Adrenal gland (tissue), 9 donors: ENCODE measurements at regions not wholly inside any gene's neighbourhood (a gene's known extent, or its start where the extent isn't known, plus 50 kb on each side); places are given as distances from the start of the nearest gene placed in this dataset.

Experiments
- DNase-seq, 7 donors: peaks; one replicate each; pipeline ENCODE4 v3.0.0-alpha.2; 2019 to 2020
- H3K27ac ChIP-seq, 5 donors: fragments of 200-600 bp; sonication (generic) in 4 of 5; 1 replicate in 3 of 5; 2 replicates in 2 of 5; pipeline versions ENCODE4 v1.5.1 to v1.8.0; 2016 to 2020; ENCODE audit warnings: mild to moderate bottlenecking in 1 of 5
- H3K27me3 ChIP-seq: fragments of 200-600 bp; 2 replicates; pipeline ENCODE4 v1.8.0; 2021
- H3K36me3 ChIP-seq, 2 donors: fragments of 200-600 bp; replicated peaks in 1 of 2; 1 replicate in 1 of 2; 2 replicates in 1 of 2; pipeline versions ENCODE4 v1.5.1 to v1.8.0; 2018 to 2022
- H3K4me1 ChIP-seq, 2 donors: fragments of 200-600 bp; replicated peaks in 1 of 2; 1 replicate in 1 of 2; 2 replicates in 1 of 2; pipeline versions ENCODE4 v1.5.1 to v1.8.0; 2018 to 2021
- H3K4me3 ChIP-seq, 4 donors: fragments of 200-600 bp; sonication (generic) in 3 of 4; one replicate each; pipeline ENCODE4 v1.5.1; 2016 to 2018
- H3K9me3 ChIP-seq, 3 donors: fragments of 200-600 bp; sonication (generic) in 1 of 3; replicated peaks in 1 of 3; 1 replicate in 2 of 3; 2 replicates in 1 of 3; pipeline versions ENCODE4 v1.5.1 to v1.8.0; 2016 to 2021
- CTCF ChIP-seq, 6 experiments: fragments of 450-650 bp in 4 of 6; fragments of 200-600 bp in 2 of 6; sonication (generic) in 1 of 6; IDR thresholded peaks; 1 replicate in 5 of 6; 2 replicates in 1 of 6; pipeline versions ENCODE4 v1.5.1 to v1.8.0; 2016 to 2021; ENCODE audit warnings: antibody characterized with exemption in 6 of 6, mild to moderate bottlenecking in 2 of 6, moderate library complexity in 1 of 6
- POLR2A ChIP-seq, 2 donors: fragments of 450-650 bp; IDR thresholded peaks; one replicate each; pipeline ENCODE4 v1.6.1; 2017; ENCODE audit warnings: antibody characterized with exemption in 2 of 2, mild to moderate bottlenecking in 2 of 2, moderate library complexity in 1 of 2
- WGBS, 4 donors: extraction: QIAGEN DNeasy Blood & Tissue Kit in 2 of 4; methylation state at CpG; one replicate each; pipeline versions ENCODE4 v1.1.5 to v1.1.7; 2013 to 2017; 5-methylcytosine and 5-hydroxymethylcytosine counted together
- intact Hi-C, 2 donors: fragments of 100-400 bp; cut with DNase I; formaldehyde crosslinking; loops; one replicate each; pipeline versions ENCODE4 v1.14.1 to v1.15.0; 2022 to 2023
- donor health status: healthy with polysubstance abuse.
- donor health status: Bipolar disorder and iron deficiency.
- donor health status: DM: yes; HTN: yes; CAD: no.
- donor health status: DM: no; HTN: no; CAD: no.
- donor health status: DM: no; HTN: no; CAD: no.

GRCh38 chr17:52744179-52744578 lies 585.7 kb upstream of the CA10 start:
- intact Hi-C loops = no loop called here
- Histone ChIP-seq H3K36me3 (no peaks in the 10 kb centered on the region), H3K9me3 (no peaks in the 10 kb centered on the region), H3K4me3 (no peak overlapping the region), H3K4me1 (no peaks in the 10 kb centered on the region), H3K27ac (no peak overlapping the region), H3K27me3 (no peaks in the 10 kb centered on the region)
- 38 to 53% (median 48%) methylated on average over 3 of the region's 3 CpGs for WGBS, 4 donors
- TF ChIP-seq POLR2A (IDR thresholded peaks at IDR 0.05) (no peak), CTCF (IDR thresholded peaks at IDR 0.05) (no peak)
- no peak for DNase-seq

GRCh38 chr17:52740006-52740405 lies 581.5 kb upstream of the CA10 start:
- Histone ChIP-seq H3K27me3 (no peaks in the 10 kb centered on the region), H3K4me3 (no peak overlapping the region), H3K27ac (no peak overlapping the region), H3K4me1 (no peaks in the 10 kb centered on the region), H3K9me3 (no peaks in the 10 kb centered on the region), H3K36me3 (no peaks in the 10 kb centered on the region)
- no peak for TF ChIP-seq POLR2A (IDR thresholded peaks at IDR 0.05)
- no peak for TF ChIP-seq CTCF (IDR thresholded peaks at IDR 0.05)
- 81 to 88% (median 85%) methylated on average over 2 of the region's 2 CpGs for WGBS, 4 donors
- intact Hi-C loops = no loop called here
- no peak for DNase-seq

GRCh38 chr17:52738791-52739190 lies 580.3 kb upstream of the CA10 start:
- H3K4me1 ChIP-seq = no peaks in the 10 kb centered on the region
- no peaks in the 10 kb centered on the region for H3K9me3 ChIP-seq
- no peak overlapping the region for H3K4me3 ChIP-seq
- WGBS, 4 donors = 58 to 74% (median 68%) methylated on average over 1 of the region's 1 CpG
- TF ChIP-seq POLR2A (IDR thresholded peaks at IDR 0.05) (no peak), CTCF (IDR thresholded peaks at IDR 0.05) (no peak)
- H3K27me3 ChIP-seq = no peaks in the 10 kb centered on the region
- DNase-seq = no peak
- H3K36me3 ChIP-seq = no peaks in the 10 kb centered on the region
- no peak overlapping the region for H3K27ac ChIP-seq
- intact Hi-C loops = no loop called here

GRCh38 chr17:52737071-52737470 lies 578.6 kb upstream of the CA10 start:
- intact Hi-C loops = no loop called here
- no peak overlapping the region for H3K27ac ChIP-seq
- WGBS, 4 donors = 49 to 70% (median 68%) methylated on average over 3 of the region's 3 CpGs
- H3K36me3 ChIP-seq = no peaks in the 10 kb centered on the region
- H3K4me3 ChIP-seq = no peak overlapping the region
- TF ChIP-seq POLR2A (IDR thresholded peaks at IDR 0.05) (no peak), CTCF (IDR thresholded peaks at IDR 0.05) (no peak)
- H3K27me3 ChIP-seq = no peaks in the 10 kb centered on the region
- no peak for DNase-seq
- H3K9me3 ChIP-seq = no peaks in the 10 kb centered on the region
- H3K4me1 ChIP-seq = no peaks in the 10 kb centered on the region
